ENCODE measurements at regions not wholly inside any gene's neighbourhood (a gene's known extent, or its start where the extent isn't known, plus 50 kb on each side); places are given as distances from the start of the nearest gene placed in this dataset.

DNA sequence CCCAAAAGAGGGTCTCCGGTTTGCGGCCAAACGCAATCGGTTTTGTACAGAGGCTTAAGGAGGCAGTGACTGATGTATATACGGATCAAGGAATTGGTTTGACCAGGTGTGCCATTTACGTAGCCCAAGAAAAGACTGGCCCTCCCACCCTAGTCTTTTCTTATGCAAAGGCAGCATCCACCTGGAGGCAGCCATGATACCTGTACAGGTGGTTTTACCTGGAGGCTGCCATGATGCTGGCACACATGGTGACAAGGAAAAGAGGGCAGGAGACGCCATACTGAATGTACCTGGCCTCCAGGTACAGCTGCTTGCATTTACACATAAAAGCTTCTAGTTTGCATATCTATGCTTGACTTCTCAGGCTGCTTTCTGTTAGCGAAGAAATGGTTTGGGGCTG lies 917.7 kb upstream of the INTU start:
- TF ChIP-seq EP300 (IDR thresholded peaks at IDR 0.05) (no peak), POLR2A (IDR thresholded peaks at IDR 0.05) (no peak), POLR2AphosphoS5 (IDR thresholded peaks at IDR 0.05) (no peak)
- TF ChIP-seq, protein P1, sequence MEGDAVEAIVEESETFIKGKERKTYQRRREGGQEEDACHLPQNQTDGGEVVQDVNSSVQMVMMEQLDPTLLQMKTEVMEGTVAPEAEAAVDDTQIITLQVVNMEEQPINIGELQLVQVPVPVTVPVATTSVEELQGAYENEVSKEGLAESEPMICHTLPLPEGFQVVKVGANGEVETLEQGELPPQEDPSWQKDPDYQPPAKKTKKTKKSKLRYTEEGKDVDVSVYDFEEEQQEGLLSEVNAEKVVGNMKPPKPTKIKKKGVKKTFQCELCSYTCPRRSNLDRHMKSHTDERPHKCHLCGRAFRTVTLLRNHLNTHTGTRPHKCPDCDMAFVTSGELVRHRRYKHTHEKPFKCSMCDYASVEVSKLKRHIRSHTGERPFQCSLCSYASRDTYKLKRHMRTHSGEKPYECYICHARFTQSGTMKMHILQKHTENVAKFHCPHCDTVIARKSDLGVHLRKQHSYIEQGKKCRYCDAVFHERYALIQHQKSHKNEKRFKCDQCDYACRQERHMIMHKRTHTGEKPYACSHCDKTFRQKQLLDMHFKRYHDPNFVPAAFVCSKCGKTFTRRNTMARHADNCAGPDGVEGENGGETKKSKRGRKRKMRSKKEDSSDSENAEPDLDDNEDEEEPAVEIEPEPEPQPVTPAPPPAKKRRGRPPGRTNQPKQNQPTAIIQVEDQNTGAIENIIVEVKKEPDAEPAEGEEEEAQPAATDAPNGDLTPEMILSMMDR (IDR thresholded peaks at IDR 0.05): no peak
- H3K36me3 ChIP-seq: no peaks in the 10 kb centered on the region
- ATAC-seq: no peak

DNA sequence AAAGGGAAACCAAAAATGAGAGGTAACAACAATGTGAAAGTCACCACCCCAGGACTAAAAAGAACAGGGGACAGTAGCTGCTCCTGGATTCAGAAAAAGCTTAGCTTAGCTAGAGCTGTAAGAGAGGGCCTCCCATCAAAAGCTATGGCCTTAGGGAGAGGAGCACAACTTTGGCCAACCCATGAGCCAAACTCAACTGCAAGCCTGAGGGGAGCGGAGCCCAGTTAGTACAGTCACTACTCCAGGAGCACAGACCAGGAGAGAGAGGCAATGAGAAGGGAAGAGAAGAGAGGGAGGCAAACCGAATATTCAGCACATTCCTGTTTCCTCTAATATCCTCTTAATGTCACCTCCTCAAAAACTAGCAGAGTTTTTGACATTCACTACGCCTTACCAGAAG lies 917.1 kb upstream of the INTU start:
- TF ChIP-seq POLR2A (IDR thresholded peaks at IDR 0.05) (no peak), POLR2AphosphoS5 (IDR thresholded peaks at IDR 0.05) (no peak), EP300 (IDR thresholded peaks at IDR 0.05) (no peak)
- TF ChIP-seq, protein P1 (IDR thresholded peaks at IDR 0.05): no peak
- Histone ChIP-seq H3K27me3 (no peaks in the 10 kb centered on the region), H3K4me3 (no peak overlapping the region), H3K36me3 (no peaks in the 10 kb centered on the region), H3K27ac (no peak overlapping the region), H3K9me3 (no peaks in the 10 kb centered on the region), H3K4me1 (no peaks in the 10 kb centered on the region)
- WGBS, 2 donors (ENCODE audit: low coverage in 1 of 2): 81 to 95% methylated on average over 3 of the region's 3 CpGs
- ATAC-seq: no peak

More for the DNA sequence above, 917.7 kb upstream of the INTU start:
- Histone ChIP-seq H3K27ac (no peak overlapping the region), H3K27me3 (no peaks in the 10 kb centered on the region), H3K4me1 (no peaks in the 10 kb centered on the region), H3K9me3 (no peaks in the 10 kb centered on the region), H3K4me3 (no peak overlapping the region)
- 88 to 91% methylated on average over 2 to 7 of the region's 8 CpGs for WGBS, 2 donors (ENCODE audit: low coverage in 1 of 2)

DNA sequence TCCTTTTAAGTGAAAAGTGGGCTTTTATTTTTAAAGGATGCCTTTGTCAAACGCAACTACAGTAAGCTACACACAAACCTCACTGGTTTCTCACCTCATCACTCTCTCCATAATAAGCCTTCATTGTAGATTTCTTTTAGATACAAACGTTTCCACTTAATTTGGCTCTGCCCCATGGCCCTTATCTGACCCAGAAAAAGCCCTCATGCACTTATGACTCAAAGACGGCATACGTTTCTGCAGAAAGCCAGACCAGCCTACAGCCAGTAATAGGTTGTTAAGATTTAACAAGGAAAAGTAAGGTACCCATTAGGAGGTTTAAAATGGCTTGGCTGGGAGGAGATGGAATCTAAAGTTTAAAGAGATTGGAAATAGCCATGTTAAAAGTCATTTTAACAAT lies 914.6 kb upstream of the INTU start:
- no peaks in the 10 kb centered on the region for H3K36me3 ChIP-seq
- no peak overlapping the region for H3K4me3 ChIP-seq
- WGBS, 2 donors (ENCODE audit: low coverage in 1 of 2): 36 to 44% methylated on average over 2 to 4 of the region's 4 CpGs
- TF ChIP-seq POLR2A (IDR thresholded peaks at IDR 0.05) (no peak), POLR2AphosphoS5 (IDR thresholded peaks at IDR 0.05) (no peak), EP300 (IDR thresholded peaks at IDR 0.05) (no peak)
- TF ChIP-seq, protein P1 (IDR thresholded peaks at IDR 0.05): no peak
- H3K27ac ChIP-seq: no peak overlapping the region
- H3K27me3 ChIP-seq: no peaks in the 10 kb centered on the region
- no peaks in the 10 kb centered on the region for H3K4me1 ChIP-seq
- no peaks in the 10 kb centered on the region for H3K9me3 ChIP-seq
- ATAC-seq: no peak

DNA sequence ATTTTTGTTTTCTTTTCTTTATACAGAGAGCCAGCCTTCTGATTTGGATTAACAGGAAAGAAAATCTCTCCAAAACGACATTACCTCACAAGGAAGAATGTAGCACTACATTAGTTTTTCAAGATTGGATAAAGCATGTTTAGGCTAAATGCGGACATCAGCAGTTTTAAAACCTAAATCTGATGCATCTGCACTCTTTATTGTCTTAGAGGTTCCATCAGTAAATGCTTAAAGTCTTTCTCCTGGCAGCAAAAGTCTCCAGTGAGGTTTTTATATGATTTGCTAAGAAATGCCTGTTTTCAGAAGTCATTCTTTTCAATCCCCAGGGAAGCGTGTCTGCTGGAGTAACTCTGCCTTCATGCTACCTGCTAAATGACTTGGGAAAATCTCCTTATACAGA lies 912.9 kb upstream of the INTU start:
- no peaks in the 10 kb centered on the region for H3K36me3 ChIP-seq
- WGBS, 2 donors (ENCODE audit: low coverage in 1 of 2): 64 to 75% methylated on average over 3 of the region's 3 CpGs
- H3K9me3 ChIP-seq: no peaks in the 10 kb centered on the region
- no peak overlapping the region for H3K27ac ChIP-seq
- H3K4me3 ChIP-seq: no peak overlapping the region
- ATAC-seq: no peak
- no peaks in the 10 kb centered on the region for H3K4me1 ChIP-seq
- H3K27me3 ChIP-seq: no peaks in the 10 kb centered on the region
- no peak for TF ChIP-seq EP300 (IDR thresholded peaks at IDR 0.05)
- no peak for TF ChIP-seq POLR2A (IDR thresholded peaks at IDR 0.05)
- TF ChIP-seq, protein P1 (IDR thresholded peaks at IDR 0.05): no peak
- no peak for TF ChIP-seq POLR2AphosphoS5 (IDR thresholded peaks at IDR 0.05)

DNA sequence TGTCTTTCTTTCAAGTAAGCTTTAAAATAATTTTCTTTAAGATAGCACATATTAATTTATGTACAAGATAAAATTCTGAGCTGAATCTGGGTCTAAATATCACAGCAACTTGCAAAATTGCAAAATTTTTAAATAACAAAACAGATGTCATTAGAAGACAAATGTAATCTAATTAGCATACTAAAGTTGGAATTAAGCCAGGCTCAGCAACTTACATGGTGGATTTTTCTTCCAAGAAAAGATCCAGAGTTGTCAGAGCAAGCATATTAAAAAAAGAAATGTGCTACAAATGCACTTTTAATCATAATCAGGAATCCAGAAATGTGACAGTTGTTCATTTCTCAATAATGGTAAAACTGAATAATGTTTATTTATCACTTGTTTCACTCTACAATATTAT lies 906.9 kb upstream of the INTU start:
- TF ChIP-seq EP300 (IDR thresholded peaks at IDR 0.05): no peak
- no peak for TF ChIP-seq POLR2AphosphoS5 (IDR thresholded peaks at IDR 0.05)
- no peak for TF ChIP-seq POLR2A (IDR thresholded peaks at IDR 0.05)
- TF ChIP-seq, protein P1 (IDR thresholded peaks at IDR 0.05): no peak
- Histone ChIP-seq H3K4me1 (no peaks in the 10 kb centered on the region), H3K27me3 (no peaks in the 10 kb centered on the region), H3K9me3 (no peaks in the 10 kb centered on the region), H3K27ac (no peak overlapping the region), H3K4me3 (no peak overlapping the region), H3K36me3 (no peaks in the 10 kb centered on the region)
- no peak for ATAC-seq
